ENCODE measurements at regions not wholly inside any gene's neighbourhood (a gene's known extent, or its start where the extent isn't known, plus 50 kb on each side); places are given as distances from the start of the nearest gene placed in this dataset.

DNA sequence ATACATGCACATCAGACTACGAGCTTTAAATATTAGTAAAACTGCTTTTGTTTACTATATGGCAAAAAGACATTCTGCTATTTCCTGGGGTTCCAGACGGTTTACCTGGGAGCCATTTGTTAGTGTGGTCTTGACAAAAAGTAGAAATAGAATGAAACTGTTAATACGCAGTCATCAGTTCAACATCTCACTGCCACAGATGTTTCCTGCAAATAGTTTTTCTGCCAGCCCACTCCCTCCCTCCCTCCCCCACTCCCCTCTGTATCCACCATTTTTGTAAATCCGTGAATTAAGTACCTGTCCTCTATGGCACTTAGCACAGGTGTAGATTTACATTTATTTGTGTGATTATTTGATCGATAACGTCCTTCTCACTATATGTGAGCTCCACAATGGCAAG is 74.6 kb upstream of the TPK1 start:
- DNase-seq = no peak

DNA sequence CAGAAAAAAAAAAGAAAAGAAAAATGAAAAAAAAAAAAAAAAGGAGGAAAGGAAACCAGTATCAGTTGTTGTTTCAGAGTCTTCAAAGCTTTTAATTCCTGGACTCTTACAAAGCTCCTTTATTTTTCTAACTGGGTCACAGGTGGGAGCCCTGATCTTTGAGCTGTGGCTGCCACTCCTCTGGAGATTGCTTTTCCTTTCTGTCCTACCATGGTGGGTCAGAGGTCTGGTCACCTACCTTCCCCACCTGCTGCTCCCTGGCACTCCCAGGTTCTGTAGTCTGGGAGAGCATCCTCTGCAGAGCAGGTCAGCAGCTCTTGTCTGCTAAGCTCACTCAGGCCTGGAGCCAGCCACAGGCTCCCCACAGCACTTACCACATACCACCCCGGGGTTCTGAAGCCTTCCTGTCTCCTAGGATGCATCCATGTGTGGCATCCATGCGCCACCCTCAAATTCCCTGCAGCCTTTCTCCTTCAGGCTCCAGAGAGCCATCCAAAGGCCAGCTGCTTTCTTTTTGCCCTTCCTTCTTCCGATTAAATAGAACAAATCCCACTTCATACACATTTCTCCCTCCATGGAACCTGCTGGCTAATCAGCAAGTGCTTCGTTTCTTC is 73.2 kb upstream of the TPK1 start:
- no peak for DNase-seq

DNA sequence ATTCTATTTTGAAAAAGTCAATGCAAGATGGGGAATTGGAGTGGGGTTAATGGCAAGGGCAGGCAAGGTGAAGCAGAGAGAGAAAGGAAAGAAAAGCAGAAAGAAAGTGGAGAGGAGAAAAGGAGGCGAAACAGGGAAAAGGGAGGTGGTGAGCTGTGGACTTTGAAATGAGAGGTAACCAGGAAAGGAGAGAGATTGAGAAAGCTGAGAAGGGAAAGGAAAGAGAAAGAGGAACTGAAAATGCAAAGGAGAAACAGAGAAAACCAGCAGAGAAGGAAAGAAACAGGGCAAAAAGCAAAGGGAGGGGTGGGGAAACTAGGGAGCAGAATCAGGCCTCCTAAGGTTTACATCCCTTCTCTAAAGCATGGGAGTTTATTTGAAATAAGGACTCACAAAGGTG is 72.5 kb upstream of the TPK1 start:
- DNase-seq = no peak

- no peak for DNase-seq
Observed at GRCh38 chr7:144907577-144907976, 71.7 kb upstream of the TPK1 start.

DNA sequence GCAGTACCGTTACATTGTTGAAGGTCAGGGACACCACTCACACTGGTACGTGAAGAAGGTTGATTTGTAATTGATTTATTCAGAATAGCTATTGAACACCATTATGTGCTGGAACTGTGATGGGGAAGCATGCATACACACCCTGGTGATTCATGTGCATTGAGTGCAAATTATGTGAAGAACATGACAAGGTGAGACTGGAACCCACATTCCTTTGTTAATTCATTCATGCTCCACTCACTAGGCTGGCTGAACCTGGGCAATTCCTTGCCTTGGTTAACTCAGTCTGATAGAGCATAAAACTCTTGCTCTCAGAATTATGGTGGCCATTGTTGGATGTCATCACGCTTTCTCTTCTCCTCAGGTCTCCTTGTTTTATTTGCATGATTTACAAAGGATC is 67.3 kb upstream of the TPK1 start:
- DNase-seq = no peak

DNA sequence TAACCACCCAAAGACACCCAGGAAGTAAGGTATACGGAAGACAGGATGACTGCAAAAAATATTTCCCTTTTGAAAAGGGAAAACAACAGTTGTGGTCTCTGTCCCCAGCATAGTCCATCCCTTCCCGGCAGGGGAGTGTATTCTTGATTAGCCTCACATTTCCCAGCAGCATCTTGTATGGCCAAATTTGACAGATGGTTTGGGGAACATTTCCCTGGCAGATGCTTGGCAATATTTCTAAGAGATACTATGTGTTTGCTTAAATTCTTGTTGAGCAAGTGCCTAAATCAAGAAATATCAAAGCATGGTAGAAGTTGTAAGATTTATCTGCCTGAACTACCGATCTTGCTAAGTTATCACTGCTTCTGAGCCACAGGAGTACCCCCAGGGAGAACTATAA is 56.9 kb upstream of the TPK1 start:
- DNase-seq = peak; percentile 73
